Renal pelvis (tissue), 1 donor: ENCODE measurements at regions not wholly inside any gene's neighbourhood (a gene's known extent, or its start where the extent isn't known, plus 50 kb on each side); places are given as distances from the start of the nearest gene placed in this dataset.

Experiments used
- DNase-seq: peaks from one replicate; pipeline ENCODE4 v3.0.0-alpha.2; 2013

DNA sequence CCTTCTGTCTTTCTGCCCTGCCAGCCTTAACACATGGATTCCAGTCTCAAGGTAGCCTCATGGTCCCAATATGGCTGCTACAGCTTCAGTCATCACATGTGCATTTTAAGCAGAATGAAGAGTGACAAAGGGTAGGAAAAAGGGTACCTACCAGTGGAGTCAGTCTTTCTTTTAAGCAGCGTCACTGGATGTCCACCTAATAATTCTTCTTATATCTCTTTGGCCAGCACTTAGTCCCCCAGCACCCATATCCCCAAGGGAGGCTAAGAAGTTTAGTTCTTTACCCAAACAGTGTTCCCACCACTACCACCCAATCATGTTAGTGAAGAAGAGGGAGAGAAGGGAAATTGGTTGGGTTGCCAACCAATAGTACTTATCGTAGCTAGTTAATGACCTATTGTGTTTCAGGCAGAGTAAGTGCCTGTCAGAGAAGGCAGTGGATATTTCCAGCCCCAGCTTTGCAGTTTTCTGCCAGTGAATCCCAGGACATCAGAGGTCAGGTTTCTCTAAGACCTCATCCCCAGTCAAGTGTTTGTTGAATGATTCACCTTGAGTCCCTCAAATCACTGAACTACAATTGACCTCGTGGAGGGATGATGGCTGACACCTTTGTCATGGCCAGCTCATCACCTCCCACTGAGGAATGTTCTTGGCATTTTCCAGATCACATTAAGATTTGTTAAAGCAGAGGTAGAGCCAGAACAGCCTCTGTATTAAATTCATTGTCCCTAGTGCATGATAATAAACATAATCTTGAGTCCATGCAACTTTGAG is 250.9 kb upstream of the CRY1 start:
- DNase-seq = no peak

DNA sequence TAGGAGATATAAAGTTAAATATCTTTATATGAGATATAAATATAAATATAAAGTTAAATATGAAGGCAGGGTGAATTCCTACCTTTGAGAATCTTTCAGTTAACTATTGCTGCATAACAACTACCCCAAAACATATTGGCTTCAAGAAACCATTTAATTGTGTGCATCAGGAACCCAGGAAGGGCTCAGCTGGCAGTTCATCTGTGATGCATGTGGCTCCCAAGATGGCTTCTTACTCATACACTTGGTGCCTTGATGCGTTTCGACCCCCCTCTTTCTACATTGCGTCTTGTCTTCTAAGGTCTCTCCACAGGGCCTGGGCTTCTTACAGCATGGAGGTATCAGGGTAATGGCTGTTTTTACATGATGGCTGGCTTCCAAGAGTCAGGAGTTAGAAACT is 253.9 kb upstream of the CRY1 start:
- DNase-seq = no peak

DNA sequence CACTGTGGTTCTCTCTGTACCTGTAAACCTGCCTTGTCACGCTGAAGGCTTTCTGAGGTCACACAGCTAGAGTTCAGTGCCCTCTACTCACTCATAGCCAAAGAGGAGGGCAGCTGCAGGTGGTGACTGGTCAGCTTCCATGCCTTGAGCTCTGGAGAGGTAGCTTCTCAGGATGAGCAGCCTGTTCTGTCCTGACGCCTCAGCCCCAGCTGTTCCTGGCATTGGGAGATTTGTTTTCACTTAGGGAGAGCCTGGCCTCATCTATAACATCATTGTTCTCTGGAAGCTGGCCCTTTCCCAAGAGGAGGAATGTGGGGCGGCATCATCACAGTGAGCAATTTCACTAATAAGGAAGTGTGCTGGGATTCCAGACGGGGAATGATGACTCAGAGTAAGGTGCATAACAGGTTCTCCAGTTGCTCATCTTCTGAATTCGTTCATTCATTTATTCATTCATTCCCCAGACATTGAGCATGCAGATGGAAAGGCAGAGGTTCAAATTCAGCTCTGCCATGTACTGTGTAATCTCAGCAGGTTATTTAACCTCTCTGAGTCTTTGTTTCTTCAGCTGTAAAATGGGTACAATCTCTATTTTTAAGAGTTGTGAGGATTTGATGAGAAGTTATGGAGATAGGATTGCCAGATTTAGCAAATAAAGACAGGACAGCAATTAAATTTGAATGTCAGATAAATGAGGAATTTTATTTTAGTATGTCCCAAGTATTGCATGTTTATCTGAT is 255.8 kb upstream of the CRY1 start:
- DNase-seq = no peak

DNA sequence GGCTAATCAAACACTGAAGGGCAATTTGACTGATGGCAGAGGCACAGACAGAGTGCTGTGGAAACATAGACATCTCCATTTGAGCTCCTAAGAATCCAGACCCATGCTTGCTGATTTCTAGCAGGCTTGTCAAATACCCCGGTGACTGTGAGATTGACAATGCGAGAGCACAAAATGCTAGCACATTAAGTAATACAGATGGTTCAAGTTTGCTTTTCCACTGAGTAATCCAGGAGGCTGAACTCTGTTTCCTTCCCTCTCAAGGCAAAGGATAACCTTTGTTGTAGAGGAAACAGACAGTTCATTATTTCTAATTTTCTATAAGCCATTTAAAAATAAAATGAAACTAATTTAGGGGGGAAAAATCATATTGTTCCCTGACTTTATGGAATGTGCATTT is 256.5 kb upstream of the CRY1 start:
- DNase-seq = no peak

DNA sequence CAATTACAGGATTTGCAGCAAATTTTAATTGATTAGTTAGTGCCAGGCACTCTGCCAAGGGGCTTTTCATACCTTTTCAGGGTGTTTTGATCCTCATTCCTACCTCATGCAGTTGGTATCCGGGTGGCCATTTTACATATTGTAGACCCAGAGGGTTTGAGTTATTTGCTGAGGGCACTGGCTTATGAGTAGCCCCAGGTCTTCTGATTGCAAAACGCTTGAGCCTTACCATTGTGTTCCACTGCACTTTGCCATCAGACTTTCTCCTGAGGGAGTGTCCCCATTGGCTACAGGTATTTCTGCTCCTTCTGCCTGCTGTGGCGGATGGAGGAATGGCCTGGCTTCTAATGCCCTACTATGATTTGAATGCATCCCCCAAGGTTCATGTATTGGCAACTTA is 257.8 kb upstream of the CRY1 start:
- DNase-seq = no peak

DNA sequence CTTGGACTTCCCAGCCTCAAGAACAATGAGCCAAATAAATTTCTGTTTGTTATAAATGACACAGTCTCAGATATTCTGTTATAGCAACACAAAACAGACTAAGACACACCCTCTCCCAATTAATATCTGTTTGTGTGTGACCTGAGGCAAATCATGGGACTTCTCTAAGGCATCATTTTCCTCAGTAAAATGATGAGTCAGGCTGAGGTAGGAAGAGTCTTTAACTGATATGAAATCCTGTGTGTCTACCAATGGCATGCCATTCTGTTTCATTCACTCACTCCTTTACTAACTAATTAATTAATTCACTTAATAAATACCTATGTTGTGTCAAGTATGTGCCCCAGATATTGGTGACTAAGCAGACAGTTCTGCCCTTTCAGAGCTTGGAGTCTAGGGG is 258.4 kb upstream of the CRY1 start:
- DNase-seq = no peak

DNA sequence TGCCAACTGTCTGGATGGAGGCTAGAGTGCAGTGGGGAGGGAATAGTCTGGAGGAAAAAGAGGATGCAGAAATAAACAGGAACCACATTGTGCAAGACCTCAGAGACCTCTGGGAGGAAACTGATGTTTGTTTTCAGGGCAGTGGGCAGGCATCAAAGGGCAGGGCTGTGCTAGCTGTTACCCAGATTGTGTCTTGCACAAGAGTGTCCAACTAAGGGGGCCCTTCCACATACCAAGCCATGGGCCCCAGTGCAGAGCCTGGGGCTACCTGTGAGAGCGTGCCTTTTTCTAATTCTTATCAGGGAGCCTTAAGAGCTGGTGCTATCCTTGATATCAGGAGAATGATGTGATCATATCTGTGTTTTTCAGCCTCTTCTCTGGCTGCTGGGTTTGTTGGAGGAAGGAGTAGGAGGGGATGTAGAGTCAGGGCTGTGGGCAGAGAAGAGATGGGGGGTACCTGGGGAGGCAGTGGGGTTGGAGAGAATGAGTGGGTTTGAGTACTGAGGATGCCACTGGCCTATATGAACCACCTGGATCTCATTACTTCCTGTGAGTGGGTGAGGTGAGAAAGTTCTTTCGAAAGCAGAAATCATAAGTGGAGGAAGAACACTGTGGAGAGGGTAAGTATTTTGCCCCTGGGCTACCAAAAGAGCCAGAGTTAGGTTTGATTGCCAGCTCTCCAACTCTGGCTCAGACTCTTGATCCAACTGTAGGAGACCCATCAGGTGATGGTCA is 259.2 kb upstream of the CRY1 start:
- no peak for DNase-seq

DNA sequence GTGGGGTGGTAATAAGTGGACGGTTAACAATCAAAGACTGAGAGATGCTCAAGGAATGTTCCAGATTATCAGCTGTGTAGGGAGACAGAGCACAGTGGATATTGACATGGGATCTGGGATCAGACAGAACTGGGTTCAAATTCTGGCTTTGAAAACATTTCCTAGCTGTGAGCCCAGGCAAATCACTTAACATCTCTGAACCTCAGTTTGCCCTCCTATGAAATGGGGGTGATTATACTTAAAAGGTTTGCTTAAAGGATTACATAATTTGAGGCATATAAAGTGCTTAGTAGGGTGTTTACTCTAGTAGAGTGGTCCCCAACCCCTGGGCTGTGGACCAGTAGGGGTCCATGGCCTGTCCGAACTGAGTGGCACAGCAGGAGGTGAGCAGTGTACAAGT is 260.0 kb upstream of the CRY1 start:
- DNase-seq = no peak

DNA sequence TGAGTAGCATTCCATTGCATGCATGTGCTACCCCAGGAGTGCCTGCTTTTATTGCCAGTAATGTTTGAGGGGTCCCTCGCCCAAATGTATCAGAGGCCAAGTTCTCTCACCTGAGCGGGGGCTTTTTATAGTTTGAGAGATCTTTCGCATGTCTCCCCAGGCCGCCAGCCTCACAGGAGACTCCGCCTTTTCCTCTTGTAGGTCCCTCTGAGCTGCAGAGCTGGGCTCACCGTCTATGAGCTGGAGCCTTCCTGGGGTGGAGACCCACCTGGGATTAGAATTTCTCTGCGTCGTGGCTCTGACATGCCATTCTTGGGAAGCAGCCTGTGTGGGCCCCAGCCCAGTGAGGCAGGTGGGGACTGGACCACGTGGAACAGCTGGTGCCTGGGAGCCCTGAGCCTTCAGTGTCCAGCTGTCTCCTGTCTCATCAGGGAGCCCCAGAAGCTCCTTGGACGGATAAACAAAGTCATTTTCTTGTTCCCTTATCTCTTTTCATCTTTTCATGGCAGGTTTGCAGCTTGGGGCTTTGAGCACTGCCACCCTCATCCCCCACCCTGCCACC is 261.7 kb upstream of the CRY1 start:
- no peak for DNase-seq

DNA sequence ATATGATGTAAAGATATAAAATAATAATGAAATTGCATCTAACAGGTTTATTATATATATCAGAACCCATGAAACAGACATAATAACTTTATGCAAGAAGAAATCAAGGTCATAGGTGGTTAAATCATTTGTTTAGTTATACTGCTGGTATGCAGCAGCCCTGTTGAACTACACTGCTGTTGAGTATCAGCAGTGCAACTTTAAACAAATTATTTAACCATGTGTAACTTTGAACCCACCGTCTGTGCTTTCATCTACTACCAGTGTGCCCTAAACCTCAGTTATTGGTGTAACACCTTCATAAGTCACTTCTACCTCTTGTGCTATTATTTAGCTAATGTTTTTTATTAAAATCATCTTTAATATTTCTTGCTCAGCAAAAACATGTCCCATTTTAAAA is 262.3 kb upstream of the CRY1 start:
- DNase-seq = no peak

DNA sequence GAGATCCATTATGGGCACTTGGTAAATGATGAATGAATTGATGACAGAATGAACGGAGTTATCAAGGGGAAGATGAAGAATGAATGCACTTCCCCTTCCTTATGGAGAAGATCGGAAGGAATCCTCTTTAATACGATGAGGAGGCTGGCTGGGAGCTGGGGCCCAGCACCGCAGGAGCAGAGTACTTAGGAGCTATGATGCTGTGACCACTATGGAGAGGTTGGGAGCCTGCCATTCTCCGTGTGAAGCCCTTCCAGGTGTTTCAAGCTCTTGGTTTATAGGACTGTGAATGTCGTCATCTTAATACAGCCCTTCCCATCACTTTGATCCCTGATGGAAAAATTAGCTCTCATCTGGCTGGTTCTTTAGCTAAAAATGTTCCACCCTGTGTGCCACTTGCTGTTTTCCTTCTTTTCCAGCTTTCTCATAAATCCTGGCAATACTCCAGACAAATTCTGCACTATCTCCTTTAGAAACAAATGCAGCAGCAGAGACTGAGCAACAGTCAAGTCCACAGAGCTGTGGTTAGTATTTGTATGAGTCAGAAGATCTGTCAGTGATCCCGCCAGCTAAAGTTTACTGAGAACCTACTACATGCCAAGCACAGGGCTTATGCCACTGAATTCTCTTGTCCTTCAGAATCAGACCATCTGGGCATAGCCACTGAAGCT is 263.1 kb upstream of the CRY1 start:
- no peak for DNase-seq

DNA sequence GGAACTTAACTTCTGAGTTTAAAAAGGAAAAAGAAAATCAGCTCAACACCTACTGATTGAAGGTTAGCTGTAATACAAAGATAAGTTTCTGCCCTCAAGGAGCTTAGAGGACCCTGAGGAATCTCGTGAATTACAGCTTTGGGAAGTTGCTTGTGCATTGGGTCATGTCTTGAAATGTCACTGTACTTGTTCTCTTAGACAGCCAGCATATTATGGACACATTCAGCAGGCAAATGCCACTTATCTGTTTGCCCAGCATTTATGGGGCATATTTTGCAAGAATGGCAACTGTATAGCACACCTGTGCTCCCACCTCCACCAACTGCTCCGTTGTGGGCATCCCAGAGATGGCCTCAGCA is 263.6 kb upstream of the CRY1 start:
- no peak for DNase-seq

DNA sequence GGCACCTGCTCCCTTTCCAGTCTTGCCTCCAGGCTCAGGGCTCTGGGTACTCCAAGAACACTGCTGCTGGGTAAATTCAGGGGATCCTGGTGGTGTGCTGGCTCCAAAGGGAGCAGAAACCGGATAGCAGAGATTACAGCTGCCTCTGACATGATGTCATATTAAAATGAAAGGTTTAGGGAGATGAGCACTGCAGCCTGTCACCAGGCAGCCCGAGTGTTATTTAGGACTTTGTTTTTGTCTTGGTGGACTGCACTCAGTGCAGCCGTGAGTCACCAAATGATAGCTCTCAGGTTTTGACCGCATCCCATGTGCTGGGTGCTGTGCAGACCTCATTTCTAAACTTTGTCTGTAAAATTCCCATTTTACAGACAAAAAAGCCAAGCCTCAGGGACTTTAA is 266.0 kb upstream of the CRY1 start:
- no peak for DNase-seq

DNA sequence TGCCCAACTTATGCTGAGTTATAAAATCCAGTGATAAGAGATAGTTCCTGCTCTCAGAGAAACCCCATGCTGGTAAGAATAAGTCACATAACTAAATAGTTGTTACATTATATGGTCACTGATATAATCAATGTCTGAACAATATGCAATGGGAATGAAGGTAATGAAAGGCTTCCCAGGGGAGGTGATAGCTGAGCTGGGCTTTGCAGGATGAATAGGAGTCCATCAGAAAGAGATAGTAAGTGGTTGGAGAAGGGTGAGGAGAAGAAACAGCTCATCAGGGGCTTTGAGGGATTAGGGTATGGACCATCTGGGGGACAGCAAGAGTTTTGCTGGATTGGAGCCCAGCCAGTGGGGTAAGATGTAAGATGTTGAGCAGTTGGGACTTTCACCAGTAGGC is 266.7 kb upstream of the CRY1 start:
- no peak for DNase-seq

DNA sequence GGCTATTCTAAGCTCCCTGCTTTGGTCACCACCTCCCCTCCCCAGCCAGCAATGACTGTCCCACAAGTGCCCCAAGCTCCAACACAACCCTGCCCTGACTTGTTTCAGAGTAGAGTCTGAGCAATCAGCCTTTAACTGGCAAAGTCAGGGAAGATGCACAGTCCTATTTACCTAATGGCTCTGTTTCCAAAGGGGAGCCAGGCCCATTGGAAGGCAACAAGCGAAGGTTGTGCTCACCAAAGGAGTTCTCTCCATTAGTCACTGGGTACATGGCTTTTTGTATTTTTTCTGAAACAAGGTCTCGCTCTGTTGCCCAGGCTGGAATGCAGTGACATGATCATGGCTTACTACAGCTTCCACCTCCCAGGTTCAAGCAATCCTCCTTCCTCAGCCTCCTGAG is 267.1 kb upstream of the CRY1 start:
- DNase-seq = no peak

DNA sequence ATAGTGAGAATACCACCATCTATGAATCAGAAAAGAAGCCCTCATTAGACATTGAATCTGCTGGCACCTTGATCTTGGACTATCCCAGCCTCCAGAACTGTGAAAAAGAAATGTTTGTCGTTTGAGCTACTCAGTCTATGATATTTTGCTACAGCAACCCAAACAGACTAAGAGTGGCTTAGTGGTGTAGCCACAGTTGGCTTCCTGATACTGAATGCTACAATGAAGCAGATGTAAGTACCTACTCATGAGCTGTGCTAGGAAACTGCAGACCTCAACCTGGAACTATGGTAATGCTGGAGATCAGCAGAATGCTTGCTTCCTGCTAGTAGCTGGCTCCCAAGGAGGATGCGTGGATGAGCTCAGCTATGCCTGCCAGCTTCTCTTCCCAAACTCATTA is 268.6 kb upstream of the CRY1 start:
- DNase-seq = no peak

DNA sequence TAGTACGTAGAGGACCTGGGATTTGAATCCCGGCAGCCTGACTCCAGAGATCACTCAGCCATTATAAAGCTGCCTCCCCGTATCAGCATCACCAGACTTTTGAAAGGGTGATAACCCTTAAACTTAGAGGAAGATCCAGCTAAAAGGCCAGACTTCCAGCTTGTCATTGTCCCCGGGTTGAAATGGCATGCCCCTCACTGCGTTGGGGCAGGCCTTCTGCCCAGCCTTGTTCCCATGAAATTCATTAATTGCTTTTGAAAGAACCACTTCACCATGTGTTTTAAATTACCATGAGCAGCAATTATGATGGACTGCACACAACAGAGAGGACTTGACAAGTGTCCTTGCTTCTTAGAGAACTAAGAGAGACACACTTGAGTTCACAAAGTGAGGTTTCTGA is 269.6 kb upstream of the CRY1 start:
- no peak for DNase-seq

DNA sequence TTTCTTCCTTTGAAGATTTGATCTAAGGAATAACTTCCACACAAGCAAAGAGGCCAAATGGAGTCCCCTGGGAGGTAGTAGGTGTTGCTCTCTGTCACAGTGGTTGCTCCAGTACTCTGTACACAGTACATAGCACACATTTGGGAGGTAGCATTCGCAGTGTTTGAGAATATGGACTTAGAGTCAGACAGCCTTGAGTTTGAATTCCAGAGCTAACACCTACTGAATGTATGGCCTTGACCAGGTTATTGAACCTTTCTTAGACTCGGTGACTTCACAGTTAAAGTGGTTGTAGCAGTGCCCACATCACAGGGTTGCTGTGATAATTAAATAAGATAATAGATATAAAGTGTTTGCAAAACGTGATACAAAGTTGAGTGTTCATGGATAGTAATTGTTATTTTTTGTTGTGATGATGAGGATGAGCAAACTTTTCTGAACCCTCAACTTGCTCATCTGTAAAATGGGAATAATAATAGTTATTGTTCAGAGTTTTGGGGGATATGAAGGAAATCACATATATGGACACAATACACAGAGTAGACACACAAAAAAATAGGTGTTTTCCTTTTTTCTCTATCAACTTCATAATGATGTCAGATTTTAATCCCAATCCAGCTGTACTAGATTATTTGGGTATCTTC is 271.6 kb upstream of the CRY1 start:
- no peak for DNase-seq

DNA sequence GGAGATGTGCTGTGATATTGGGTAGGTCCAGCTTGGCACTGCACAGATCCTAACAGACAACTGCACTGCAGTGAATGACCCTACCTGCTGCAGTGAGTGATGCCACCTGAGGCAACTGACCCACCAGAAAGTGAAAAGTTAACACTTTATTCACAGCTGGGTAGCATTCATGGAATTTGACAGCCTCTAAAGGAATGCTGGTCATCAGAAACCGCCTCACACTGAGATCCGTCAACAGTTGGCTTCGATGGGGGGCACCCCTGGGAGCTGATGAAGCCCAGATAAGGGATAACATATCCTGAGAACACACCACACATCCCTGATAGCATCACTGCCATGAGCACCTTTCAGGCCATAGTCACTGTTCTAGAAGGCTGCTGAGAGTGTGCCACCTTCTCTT is 272.4 kb upstream of the CRY1 start:
- DNase-seq = no peak

DNA sequence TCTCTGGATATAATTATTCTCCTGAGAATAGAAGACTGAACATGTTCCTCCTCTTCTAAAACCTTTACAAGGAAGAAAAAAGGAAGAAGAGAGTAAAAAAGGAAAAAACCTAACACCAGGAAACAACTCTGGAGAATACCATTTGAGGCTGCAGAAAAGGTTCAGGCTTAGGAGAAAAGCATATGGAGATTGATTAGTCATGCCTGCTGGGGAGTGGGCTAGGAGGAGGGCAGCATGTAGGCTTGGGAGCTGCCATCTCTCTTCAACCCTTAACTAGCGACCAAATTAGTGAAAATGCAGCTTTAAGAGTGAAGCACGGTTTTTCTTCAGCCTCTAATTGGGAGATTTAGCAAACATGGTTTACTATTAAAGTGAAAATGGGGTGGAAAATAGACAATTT is 273.0 kb upstream of the CRY1 start:
- DNase-seq = no peak

DNA sequence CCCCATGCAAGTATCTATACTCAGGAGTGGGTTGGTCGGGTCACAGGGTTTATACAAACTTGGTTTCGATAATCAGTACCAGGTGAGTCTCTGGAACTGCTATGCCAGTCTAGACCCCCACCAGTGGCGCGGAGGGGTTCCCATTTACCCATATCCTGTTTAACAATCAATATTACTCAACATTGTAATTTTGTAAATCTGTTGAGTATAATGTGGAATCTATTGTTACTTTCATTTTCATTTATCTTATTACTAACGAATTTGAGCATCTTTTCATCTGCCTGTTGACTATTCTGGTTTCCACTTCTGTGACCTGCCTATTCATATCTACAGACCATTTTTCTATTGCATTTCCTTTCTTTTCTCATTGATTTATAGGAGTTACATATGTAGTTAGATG is 275.2 kb upstream of the CRY1 start:
- DNase-seq = no peak

DNA sequence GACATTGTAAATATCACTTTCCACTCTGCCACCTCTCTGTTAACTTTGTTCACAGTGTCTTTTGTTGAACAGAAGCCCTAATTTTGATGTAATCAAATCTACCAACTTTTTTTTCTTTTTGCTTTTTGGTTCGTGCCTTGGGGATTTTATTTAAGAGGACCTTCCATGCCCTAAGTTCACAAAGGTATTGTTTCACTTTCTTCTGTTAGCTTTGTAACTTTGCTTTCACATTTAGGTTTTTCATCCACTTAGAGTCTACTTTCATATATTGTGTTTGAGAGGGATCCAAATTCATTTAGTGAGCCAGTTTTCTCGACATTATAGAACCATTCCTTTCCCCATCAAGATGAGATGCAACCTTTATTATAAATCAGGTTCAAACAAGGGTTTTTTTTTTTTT is 275.7 kb upstream of the CRY1 start:
- no peak for DNase-seq
